NB4 (cell line): ENCODE measurements at regions not wholly inside any gene's neighbourhood (a gene's known extent, or its start where the extent isn't known, plus 50 kb on each side); places are given as distances from the start of the nearest gene placed in this dataset.
A peak's percentile ranks its signal among the peaks of the same experiment; 100 is the strongest.

Experiments
- DNase-seq: peaks from one replicate; pipeline ENCODE4 v3.0.0; 2010; ENCODE audit warnings: low read depth
- H3K4me3 ChIP-seq: one replicate; pipeline ENCODE4 v1.5.1; 2011; ENCODE audit warnings: mild to moderate bottlenecking, low read depth, low read length, moderate library complexity
- CTCF ChIP-seq: IDR thresholded peaks from one replicate; pipeline ENCODE4 v1.5.1; 2012; ENCODE audit warnings: low read depth, low read length
- MAX ChIP-seq: IDR thresholded peaks from 2 replicates; pipeline ENCODE4 v1.6.1; 2011; ENCODE audit warnings: low read depth, low read length
- MYC ChIP-seq: IDR thresholded peaks from 2 replicates; pipeline ENCODE4 v1.6.1; 2011; ENCODE audit warnings: low read depth, low read length
- POLR2A ChIP-seq: IDR thresholded peaks from 2 replicates; pipeline ENCODE4 v1.6.1; 2011; ENCODE audit warnings: mild to moderate bottlenecking; ENCODE audit not compliant: insufficient read length; ENCODE audit errors: extremely low read depth

GRCh38 chr4:60443068-60443467 lies 757.1 kb upstream of the ADGRL3 start:
- no peak for DNase-seq
- TF ChIP-seq POLR2A = no peak
- TF ChIP-seq CTCF = no peak
- no peak for TF ChIP-seq MYC
- no peak for TF ChIP-seq MAX

GRCh38 chr4:60443796-60444195 lies 756.3 kb upstream of the ADGRL3 start:
- no peak overlapping the region for H3K4me3 ChIP-seq
- DNase-seq = no peak
- TF ChIP-seq MAX = no peak
- no peak for TF ChIP-seq CTCF
- TF ChIP-seq POLR2A = no peak
- no peak for TF ChIP-seq MYC

More at GRCh38 chr4:60443068-60443467, 757.1 kb upstream of the ADGRL3 start:
- no peak overlapping the region for H3K4me3 ChIP-seq

- TF ChIP-seq MYC = no peak
- no peak for TF ChIP-seq MAX
- no peak for TF ChIP-seq POLR2A
- no peak overlapping the region for H3K4me3 ChIP-seq
Observed at GRCh38 chr4:60450054-60450453, 750.1 kb upstream of the ADGRL3 start.

GRCh38 chr4:60452266-60452665 lies 747.9 kb upstream of the ADGRL3 start:
- DNase-seq = no peak
- TF ChIP-seq MYC = no peak
- TF ChIP-seq POLR2A = no peak
- no peak for TF ChIP-seq CTCF
- no peak for TF ChIP-seq MAX

More at GRCh38 chr4:60450054-60450453, 750.1 kb upstream of the ADGRL3 start:
- DNase-seq = peak; percentile 5

GRCh38 chr4:60455380-60455779 lies 744.7 kb upstream of the ADGRL3 start:
- DNase-seq = no peak
- no peak overlapping the region for H3K4me3 ChIP-seq
- no peak for TF ChIP-seq MYC
- TF ChIP-seq CTCF = no peak
- TF ChIP-seq POLR2A = no peak
- TF ChIP-seq MAX = no peak

More at GRCh38 chr4:60452266-60452665, 747.9 kb upstream of the ADGRL3 start:
- no peak overlapping the region for H3K4me3 ChIP-seq

GRCh38 chr4:60461551-60461950 lies 738.6 kb upstream of the ADGRL3 start:
- DNase-seq = no peak
- TF ChIP-seq CTCF (no peak), MAX (no peak), MYC (no peak), POLR2A (no peak)
- no peak overlapping the region for H3K4me3 ChIP-seq
